ENCODE measurements at regions not wholly inside any gene's neighbourhood (a gene's known extent, or its start where the extent isn't known, plus 50 kb on each side); places are given as distances from the start of the nearest gene placed in this dataset.

DNA sequence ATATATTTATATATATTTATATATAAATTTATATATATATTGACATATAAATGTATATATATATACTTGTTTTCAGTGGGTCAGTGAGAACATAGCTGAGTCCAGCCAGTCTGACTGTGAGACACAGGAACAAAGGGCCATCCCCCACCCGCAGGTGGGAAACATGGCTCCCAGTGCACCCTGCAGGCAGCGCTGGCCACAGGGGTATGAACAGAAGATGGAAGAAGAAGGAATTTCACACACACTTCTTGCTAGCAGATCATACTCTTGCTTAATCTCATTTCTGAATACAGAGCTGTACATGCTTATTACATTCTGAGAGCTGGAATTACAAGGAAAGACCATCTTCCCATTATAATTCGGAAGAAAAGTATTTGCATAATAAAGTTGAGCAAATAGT lies 595.4 kb downstream of the IRX1 start:
- Mint-ChIP-seq H3K27ac (no peak overlapping the region), H3K9me3 (peaks cover 4% of the 10 kb centered on the region), H3K4me3 (no peak overlapping the region), H3K27me3 (no peaks in the 10 kb centered on the region), H3K4me1 (ENCODE audit: low read depth) (no peaks in the 10 kb centered on the region), H3K36me3 (ENCODE audit: low read depth) (no peaks in the 10 kb centered on the region)
- CTCF ChIA-PET: no interaction called here
- peak; percentile 47 for ATAC-seq
- intact Hi-C loops (cut with micrococcal nuclease): no loop called here
- TF ChIP-seq, protein P1, sequence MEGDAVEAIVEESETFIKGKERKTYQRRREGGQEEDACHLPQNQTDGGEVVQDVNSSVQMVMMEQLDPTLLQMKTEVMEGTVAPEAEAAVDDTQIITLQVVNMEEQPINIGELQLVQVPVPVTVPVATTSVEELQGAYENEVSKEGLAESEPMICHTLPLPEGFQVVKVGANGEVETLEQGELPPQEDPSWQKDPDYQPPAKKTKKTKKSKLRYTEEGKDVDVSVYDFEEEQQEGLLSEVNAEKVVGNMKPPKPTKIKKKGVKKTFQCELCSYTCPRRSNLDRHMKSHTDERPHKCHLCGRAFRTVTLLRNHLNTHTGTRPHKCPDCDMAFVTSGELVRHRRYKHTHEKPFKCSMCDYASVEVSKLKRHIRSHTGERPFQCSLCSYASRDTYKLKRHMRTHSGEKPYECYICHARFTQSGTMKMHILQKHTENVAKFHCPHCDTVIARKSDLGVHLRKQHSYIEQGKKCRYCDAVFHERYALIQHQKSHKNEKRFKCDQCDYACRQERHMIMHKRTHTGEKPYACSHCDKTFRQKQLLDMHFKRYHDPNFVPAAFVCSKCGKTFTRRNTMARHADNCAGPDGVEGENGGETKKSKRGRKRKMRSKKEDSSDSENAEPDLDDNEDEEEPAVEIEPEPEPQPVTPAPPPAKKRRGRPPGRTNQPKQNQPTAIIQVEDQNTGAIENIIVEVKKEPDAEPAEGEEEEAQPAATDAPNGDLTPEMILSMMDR (IDR thresholded peaks at IDR 0.05): no peak
- peak; percentile 29 for DNase-seq
- POLR2A ChIA-PET: no interaction called here

DNA sequence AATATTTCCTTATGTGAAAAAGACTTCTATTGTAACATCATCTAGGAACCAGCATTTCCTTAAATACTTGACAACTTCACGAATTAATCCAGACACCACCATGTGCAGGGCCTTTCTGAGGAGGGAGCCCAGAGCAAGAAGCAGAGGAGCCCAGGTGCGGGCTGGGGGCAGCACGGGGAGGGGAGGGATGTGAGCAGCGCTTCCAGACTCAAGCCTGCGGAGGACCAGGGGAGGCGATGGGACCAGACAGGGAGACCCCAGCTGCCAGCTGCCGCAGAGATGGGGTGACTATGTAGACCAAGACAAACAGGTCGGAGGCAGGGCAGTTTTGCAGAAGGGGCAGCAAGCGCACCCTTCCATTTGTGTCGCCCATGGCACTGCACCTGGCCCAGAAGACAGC lies 596.1 kb downstream of the IRX1 start:
- no peak for ATAC-seq
- Mint-ChIP-seq H3K4me3 (no peak overlapping the region), H3K4me1 (ENCODE audit: low read depth) (no peaks in the 10 kb centered on the region), H3K27ac (no peak overlapping the region), H3K27me3 (no peaks in the 10 kb centered on the region), H3K9me3 (no peaks in the 10 kb centered on the region), H3K36me3 (ENCODE audit: low read depth) (no peaks in the 10 kb centered on the region)
- TF ChIP-seq, protein P1 (IDR thresholded peaks at IDR 0.05): no peak
- intact Hi-C loops (cut with micrococcal nuclease): no loop called here
- CTCF ChIA-PET: no interaction called here
- peak; percentile 9 for DNase-seq
- POLR2A ChIA-PET: no interaction called here

DNA sequence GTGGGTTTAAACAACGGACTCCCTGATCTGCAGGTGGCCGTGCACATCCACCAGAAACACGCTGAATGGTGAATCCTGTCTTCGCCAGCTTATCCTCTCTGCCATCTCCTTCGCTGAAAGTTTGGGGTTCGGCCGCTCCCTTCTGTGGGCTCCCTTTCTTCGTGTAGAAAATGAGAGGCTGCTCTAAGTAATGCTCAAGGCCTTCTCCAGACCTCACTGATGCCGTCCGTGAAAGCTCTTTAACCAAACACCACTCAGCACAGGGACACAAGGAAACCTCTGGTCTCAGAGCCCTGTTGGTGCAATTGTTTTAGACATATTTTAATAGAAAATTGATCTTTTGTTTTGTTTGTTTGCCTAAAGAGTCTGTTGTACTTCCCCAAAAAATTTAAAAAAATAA lies 596.5 kb downstream of the IRX1 start:
- intact Hi-C loops (cut with micrococcal nuclease): no loop called here
- ATAC-seq (no peak), DNase-seq (no peak)
- H3K9me3 Mint-ChIP-seq: no peaks in the 10 kb centered on the region
- no peaks in the 10 kb centered on the region for H3K4me1 Mint-ChIP-seq (ENCODE audit: low read depth)
- ChIA-PET CTCF (no interaction called here), POLR2A (no interaction called here)
- no peak overlapping the region for H3K27ac Mint-ChIP-seq
- TF ChIP-seq, protein P1 (IDR thresholded peaks at IDR 0.05): no peak
- H3K4me3 Mint-ChIP-seq: no peak overlapping the region
- H3K27me3 Mint-ChIP-seq: no peaks in the 10 kb centered on the region
- no peaks in the 10 kb centered on the region for H3K36me3 Mint-ChIP-seq (ENCODE audit: low read depth)

DNA sequence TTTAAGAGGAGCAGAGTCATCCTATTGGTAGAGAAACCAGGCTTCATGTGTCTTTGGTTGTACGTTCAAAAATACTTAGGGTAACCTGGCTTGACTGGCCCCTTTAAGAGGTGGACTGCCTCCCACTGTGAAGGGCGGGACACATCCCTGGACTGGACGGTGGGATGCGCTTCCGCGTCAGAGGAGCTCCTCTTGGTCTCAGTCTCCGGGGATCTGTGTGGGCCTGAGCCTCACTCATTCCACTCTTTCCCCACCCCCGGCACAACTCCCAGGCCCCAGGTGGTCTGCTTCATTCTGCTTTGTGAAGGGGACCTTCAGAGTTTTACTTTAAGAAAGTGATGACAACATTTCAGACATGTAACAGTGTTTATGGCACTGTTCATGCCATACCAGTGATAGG lies 601.1 kb downstream of the IRX1 start:
- Mint-ChIP-seq H3K27ac (no peak overlapping the region), H3K4me1 (ENCODE audit: low read depth) (no peaks in the 10 kb centered on the region), H3K9me3 (no peaks in the 10 kb centered on the region), H3K36me3 (ENCODE audit: low read depth) (no peaks in the 10 kb centered on the region), H3K4me3 (no peak overlapping the region), H3K27me3 (no peaks in the 10 kb centered on the region)
- ChIA-PET POLR2A (no interaction called here), CTCF (no interaction called here)
- DNase-seq: no peak
- TF ChIP-seq, protein P1 (IDR thresholded peaks at IDR 0.05): no peak
- ATAC-seq: no peak
- intact Hi-C loops (cut with micrococcal nuclease): no loop called here

DNA sequence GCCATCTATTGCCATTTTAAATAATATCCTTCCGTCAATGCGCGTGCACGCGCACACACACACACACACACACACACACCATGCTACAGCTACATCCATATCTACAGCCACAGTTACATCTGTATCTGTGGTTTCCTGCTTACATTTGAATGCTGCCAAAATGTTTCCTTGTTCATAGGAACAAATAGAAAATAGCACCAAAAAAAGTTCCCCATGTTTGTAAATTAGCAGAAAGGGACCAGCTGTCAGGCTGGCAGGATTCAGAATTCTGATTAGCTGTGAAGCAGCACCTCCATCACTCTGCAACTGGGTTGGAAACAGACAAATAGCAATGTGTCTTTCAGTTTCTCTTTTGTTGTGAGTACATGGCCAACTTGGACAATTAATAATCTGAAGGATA lies 601.5 kb downstream of the IRX1 start:
- intact Hi-C loops (cut with micrococcal nuclease): no loop called here
- no peaks in the 10 kb centered on the region for H3K9me3 Mint-ChIP-seq
- H3K27ac Mint-ChIP-seq: no peak overlapping the region
- H3K27me3 Mint-ChIP-seq: no peaks in the 10 kb centered on the region
- H3K36me3 Mint-ChIP-seq (ENCODE audit: low read depth): no peaks in the 10 kb centered on the region
- TF ChIP-seq, protein P1 (IDR thresholded peaks at IDR 0.05): no peak
- H3K4me1 Mint-ChIP-seq (ENCODE audit: low read depth): no peaks in the 10 kb centered on the region
- no peak for ATAC-seq
- CTCF ChIA-PET: no interaction called here
- H3K4me3 Mint-ChIP-seq: no peak overlapping the region
- POLR2A ChIA-PET: no interaction called here
- DNase-seq: no peak
